ENCODE measurements at regions not wholly inside any gene's neighbourhood (a gene's known extent, or its start where the extent isn't known, plus 50 kb on each side); places are given as distances from the start of the nearest gene placed in this dataset.

GRCh38 chr13:29958476-29958875, 108.1 kb upstream of the UBL3 start:
- TF ChIP-seq CTCF (IDR thresholded peaks at IDR 0.05), result no peak
- ChIA-PET CTCF (interaction anchor here (1.2 kb wide), 1 partner anchor 34 kb away, joined by 4 read pairs; no protein-coding TSS in a partner anchor), POLR2A (no interaction called here)
- no peaks in the 10 kb centered on the region for H3K36me3 Mint-ChIP-seq (ENCODE audit: low read depth)
- peaks cover 36% of the 10 kb centered on the region for H3K4me1 Mint-ChIP-seq (ENCODE audit: low read depth)
- no peaks in the 10 kb centered on the region for H3K9me3 Mint-ChIP-seq
- ATAC-seq (no peak), DNase-seq (no peak)
- intact Hi-C loops (cut with micrococcal nuclease), result no loop called here
- no peak overlapping the region for H3K27ac Mint-ChIP-seq
- H3K4me3 Mint-ChIP-seq, result no peak overlapping the region
- H3K27me3 Mint-ChIP-seq, result no peaks in the 10 kb centered on the region

DNA sequence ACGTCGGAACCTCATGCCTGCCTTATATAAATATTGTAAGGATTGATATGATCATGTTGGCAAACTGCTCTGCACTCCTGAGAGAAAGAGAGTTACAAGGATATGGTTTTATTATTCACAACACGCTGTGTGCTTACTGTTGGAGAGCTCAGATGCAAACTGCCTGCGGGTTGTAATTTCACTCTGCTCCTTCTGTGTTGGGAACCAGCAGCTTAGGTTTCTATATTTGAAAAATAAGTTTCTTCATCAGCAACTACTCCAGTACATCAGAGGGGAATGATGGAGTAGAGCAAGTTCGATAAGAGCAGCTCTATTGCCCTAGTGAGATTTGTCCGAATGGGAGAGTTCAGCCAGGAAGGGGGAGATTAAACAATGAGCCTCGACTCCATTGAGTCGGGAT, 106.9 kb upstream of the UBL3 start:
- no peak overlapping the region for H3K4me3 Mint-ChIP-seq
- DNase-seq (no peak), ATAC-seq (no peak)
- TF ChIP-seq CTCF (IDR thresholded peaks at IDR 0.05), result no peak
- POLR2A ChIA-PET, result interaction anchor here (0.6 kb wide), 1 partner anchor 55 kb away, joined by 3 read pairs; no protein-coding TSS in a partner anchor
- no peaks in the 10 kb centered on the region for H3K27me3 Mint-ChIP-seq
- H3K27ac Mint-ChIP-seq, result no peak overlapping the region
- H3K9me3 Mint-ChIP-seq, result no peaks in the 10 kb centered on the region
- CTCF ChIA-PET, result interaction anchor here (1.0 to 1.3 kb wide), 3 partner anchors 20 to 152 kb away, joined by 3 read pairs; no protein-coding TSS in a partner anchor
- H3K36me3 Mint-ChIP-seq (ENCODE audit: low read depth), result no peaks in the 10 kb centered on the region
- intact Hi-C loops (cut with micrococcal nuclease), result no loop called here
- peaks cover 38% of the 10 kb centered on the region for H3K4me1 Mint-ChIP-seq (ENCODE audit: low read depth)

DNA sequence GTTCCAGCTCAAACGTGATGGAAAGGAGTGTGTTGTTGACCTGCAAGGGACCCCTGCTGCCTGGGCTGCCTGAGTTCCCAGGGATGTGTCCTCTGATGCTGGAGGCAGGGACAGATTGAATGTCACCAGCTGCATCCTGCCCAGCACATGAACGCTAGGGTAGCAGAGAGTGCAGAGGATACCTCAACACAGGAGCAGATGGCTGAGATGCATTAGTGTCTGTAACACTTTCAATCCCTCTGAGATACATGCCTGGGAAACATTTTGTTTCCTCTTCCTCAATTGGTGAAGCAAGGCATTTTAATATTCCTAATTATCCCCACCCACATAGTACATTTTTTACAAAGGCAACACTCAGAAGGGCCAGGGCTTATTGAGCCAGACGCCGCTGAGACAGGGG, 106.4 kb upstream of the UBL3 start:
- H3K27ac Mint-ChIP-seq, result no peak overlapping the region
- ATAC-seq (no peak), DNase-seq (no peak)
- no peaks in the 10 kb centered on the region for H3K9me3 Mint-ChIP-seq
- no peak for TF ChIP-seq CTCF (IDR thresholded peaks at IDR 0.05)
- CTCF ChIA-PET, result interaction anchor here (1.0 to 1.4 kb wide), 3 partner anchors 19 to 111 kb away, joined by 3 to 4 read pairs (median 3); no protein-coding TSS in a partner anchor
- peaks cover 38% of the 10 kb centered on the region for H3K4me1 Mint-ChIP-seq (ENCODE audit: low read depth)
- H3K27me3 Mint-ChIP-seq, result no peaks in the 10 kb centered on the region
- H3K36me3 Mint-ChIP-seq (ENCODE audit: low read depth), result no peaks in the 10 kb centered on the region
- POLR2A ChIA-PET, result interaction anchor here (0.7 kb wide), 1 partner anchor 22 kb away, joined by 3 read pairs; no protein-coding TSS in a partner anchor
- no peak overlapping the region for H3K4me3 Mint-ChIP-seq
- intact Hi-C loops (cut with micrococcal nuclease), result no loop called here

- ATAC-seq (no peak), DNase-seq (no peak)
- no peak for TF ChIP-seq CTCF (IDR thresholded peaks at IDR 0.05)
- intact Hi-C loops (cut with micrococcal nuclease), result no loop called here
- CTCF ChIA-PET, result interaction anchor here (1.0 to 3.3 kb wide), 7 partner anchors 11 to 184 kb away, joined by 3 to 12 read pairs (median 5); no protein-coding TSS in a partner anchor
- Mint-ChIP-seq H3K36me3 (ENCODE audit: low read depth) (no peaks in the 10 kb centered on the region), H3K4me1 (ENCODE audit: low read depth) (peaks cover 33% of the 10 kb centered on the region), H3K27me3 (no peaks in the 10 kb centered on the region), H3K27ac (peak overlapping the region; percentile 92), H3K9me3 (no peaks in the 10 kb centered on the region), H3K4me3 (no peak overlapping the region)
- POLR2A ChIA-PET, result interaction anchor here (0.5 to 1.7 kb wide), 2 partner anchors 10 to 39 kb away, joined by 3 to 7 read pairs; no protein-coding TSS in a partner anchor
These were observed 104.8 kb upstream of the UBL3 start for GRCh38 chr13:29955137-29955650.

Measured in activated CD8-positive, alpha-beta T cell treated with anti-CD3 and anti-CD28 coated beads for 36 hours (primary cell).